WTC11 (cell line): ENCODE measurements at regions not wholly inside any gene's neighbourhood (a gene's known extent, or its start where the extent isn't known, plus 50 kb on each side); places are given as distances from the start of the nearest gene placed in this dataset.

ENCODE experiments used
- ESRRA ChIP-seq: sonication (generic); formaldehyde crosslinking; IDR thresholded peaks from 2 replicates; pipeline ENCODE4 v1.8.1; 2022; ENCODE audit warnings: mild to moderate bottlenecking, missing genetic modification reagents, borderline replicate concordance
- TEAD4 ChIP-seq: sonication (generic); formaldehyde crosslinking; IDR thresholded peaks from 2 replicates; pipeline ENCODE4 v1.8.0; 2022; ENCODE audit warnings: mild to moderate bottlenecking, missing genetic modification reagents
- USF2 ChIP-seq: sonication (generic); formaldehyde crosslinking; IDR thresholded peaks from 2 replicates; pipeline ENCODE4 v1.8.1; 2023; ENCODE audit warnings: mild to moderate bottlenecking, missing genetic modification reagents, moderate library complexity
- ZNF416 ChIP-seq: fragments of 250-450 bp; sonication (Bioruptor Pico); IDR thresholded peaks from 2 replicates; pipeline ENCODE4 v1.9.0; 2021; ENCODE audit warnings: mild to moderate bottlenecking, inconsistent platforms
- TF ChIP-seq, protein P1 (sequence below): sonication (generic); formaldehyde crosslinking; conservative IDR thresholded peaks from 2 replicates; pipeline ENCODE4 v1.8.1; 2022; ENCODE audit warnings: mild to moderate bottlenecking, missing genetic modification reagents
- TF ChIP-seq, protein P2 (sequence below): sonication (generic); formaldehyde crosslinking; IDR thresholded peaks from 2 replicates; pipeline ENCODE4 v1.8.0; 2023; ENCODE audit warnings: missing genetic modification reagents, mild to moderate bottlenecking, borderline replicate concordance
- TF ChIP-seq, protein P3 (sequence below): fragments of 200-600 bp; IDR thresholded peaks from 2 replicates; pipeline ENCODE4 v1.8.0; 2022; ENCODE audit warnings: antibody characterized with exemption

DNA sequence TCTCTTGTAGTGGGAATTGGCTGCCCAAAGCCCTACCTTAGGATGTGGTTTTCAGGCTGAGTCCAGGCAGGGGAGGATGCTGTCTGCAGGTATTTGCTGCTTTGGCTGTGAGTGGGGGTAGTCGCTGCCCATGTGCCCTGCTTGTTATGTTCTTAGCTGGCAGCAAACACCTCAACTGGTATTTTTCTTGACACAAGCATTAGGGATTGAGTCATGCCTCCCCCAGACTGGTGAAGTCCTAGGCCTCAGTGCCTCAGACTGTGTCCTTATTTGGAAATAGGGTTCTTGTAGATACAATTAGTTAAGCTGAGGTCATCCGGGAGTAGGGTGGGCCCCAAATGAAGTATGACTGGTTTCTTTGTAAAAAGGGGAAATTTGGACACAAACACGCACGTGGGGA, 808.3 kb upstream of the EEF2KMT start:
- TF ChIP-seq, protein P1, sequence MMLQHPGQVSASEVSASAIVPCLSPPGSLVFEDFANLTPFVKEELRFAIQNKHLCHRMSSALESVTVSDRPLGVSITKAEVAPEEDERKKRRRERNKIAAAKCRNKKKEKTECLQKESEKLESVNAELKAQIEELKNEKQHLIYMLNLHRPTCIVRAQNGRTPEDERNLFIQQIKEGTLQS (CRISPR knock-in tag) = no peak
- no peak for TF ChIP-seq ZNF416 (CRISPR knock-in tag)
- no peak for TF ChIP-seq ESRRA (CRISPR knock-in tag)
- no peak for TF ChIP-seq TEAD4 (CRISPR knock-in tag)
- no peak for TF ChIP-seq USF2 (CRISPR knock-in tag)
- TF ChIP-seq, protein P2, sequence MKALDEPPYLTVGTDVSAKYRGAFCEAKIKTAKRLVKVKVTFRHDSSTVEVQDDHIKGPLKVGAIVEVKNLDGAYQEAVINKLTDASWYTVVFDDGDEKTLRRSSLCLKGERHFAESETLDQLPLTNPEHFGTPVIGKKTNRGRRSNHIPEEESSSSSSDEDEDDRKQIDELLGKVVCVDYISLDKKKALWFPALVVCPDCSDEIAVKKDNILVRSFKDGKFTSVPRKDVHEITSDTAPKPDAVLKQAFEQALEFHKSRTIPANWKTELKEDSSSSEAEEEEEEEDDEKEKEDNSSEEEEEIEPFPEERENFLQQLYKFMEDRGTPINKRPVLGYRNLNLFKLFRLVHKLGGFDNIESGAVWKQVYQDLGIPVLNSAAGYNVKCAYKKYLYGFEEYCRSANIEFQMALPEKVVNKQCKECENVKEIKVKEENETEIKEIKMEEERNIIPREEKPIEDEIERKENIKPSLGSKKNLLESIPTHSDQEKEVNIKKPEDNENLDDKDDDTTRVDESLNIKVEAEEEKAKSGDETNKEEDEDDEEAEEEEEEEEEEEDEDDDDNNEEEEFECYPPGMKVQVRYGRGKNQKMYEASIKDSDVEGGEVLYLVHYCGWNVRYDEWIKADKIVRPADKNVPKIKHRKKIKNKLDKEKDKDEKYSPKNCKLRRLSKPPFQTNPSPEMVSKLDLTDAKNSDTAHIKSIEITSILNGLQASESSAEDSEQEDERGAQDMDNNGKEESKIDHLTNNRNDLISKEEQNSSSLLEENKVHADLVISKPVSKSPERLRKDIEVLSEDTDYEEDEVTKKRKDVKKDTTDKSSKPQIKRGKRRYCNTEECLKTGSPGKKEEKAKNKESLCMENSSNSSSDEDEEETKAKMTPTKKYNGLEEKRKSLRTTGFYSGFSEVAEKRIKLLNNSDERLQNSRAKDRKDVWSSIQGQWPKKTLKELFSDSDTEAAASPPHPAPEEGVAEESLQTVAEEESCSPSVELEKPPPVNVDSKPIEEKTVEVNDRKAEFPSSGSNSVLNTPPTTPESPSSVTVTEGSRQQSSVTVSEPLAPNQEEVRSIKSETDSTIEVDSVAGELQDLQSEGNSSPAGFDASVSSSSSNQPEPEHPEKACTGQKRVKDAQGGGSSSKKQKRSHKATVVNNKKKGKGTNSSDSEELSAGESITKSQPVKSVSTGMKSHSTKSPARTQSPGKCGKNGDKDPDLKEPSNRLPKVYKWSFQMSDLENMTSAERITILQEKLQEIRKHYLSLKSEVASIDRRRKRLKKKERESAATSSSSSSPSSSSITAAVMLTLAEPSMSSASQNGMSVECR (CRISPR knock-in tag) = no peak
- TF ChIP-seq, protein P3, sequence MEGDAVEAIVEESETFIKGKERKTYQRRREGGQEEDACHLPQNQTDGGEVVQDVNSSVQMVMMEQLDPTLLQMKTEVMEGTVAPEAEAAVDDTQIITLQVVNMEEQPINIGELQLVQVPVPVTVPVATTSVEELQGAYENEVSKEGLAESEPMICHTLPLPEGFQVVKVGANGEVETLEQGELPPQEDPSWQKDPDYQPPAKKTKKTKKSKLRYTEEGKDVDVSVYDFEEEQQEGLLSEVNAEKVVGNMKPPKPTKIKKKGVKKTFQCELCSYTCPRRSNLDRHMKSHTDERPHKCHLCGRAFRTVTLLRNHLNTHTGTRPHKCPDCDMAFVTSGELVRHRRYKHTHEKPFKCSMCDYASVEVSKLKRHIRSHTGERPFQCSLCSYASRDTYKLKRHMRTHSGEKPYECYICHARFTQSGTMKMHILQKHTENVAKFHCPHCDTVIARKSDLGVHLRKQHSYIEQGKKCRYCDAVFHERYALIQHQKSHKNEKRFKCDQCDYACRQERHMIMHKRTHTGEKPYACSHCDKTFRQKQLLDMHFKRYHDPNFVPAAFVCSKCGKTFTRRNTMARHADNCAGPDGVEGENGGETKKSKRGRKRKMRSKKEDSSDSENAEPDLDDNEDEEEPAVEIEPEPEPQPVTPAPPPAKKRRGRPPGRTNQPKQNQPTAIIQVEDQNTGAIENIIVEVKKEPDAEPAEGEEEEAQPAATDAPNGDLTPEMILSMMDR = no peak
